HepG2 (cell line): ENCODE measurements at regions not wholly inside any gene's neighbourhood (a gene's known extent, or its start where the extent isn't known, plus 50 kb on each side); places are given as distances from the start of the nearest gene placed in this dataset.

ENCODE experiments used
- ATAC-seq: fragments of 200-7000 bp; cut with Tn5 transposase; 3 replicates; pipeline ENCODE4 v1.9.1; 2020; ENCODE audit warnings: mild to moderate bottlenecking, moderate library complexity
- BruUV-seq: library from RNA; stranded (reverse); fragments of 400-500 nt; replicated peaks from 2 replicates; lab custom pipeline; 2021; lab: Mats Ljungman, UMichigan
- CTCF ChIA-PET: fragments of 300-600 bp; formaldehyde crosslinking; extraction: SDS; loops from one replicate; lab custom pipeline; 2021; ENCODE audit warnings: low total read pairs, inconsistent platforms, low intra/inter-chr PET ratio; lab: Yijun Ruan, JAX
- POLR2A ChIA-PET: fragments of 350-600 bp; sonication (Branson Sonifier 250); formaldehyde crosslinking; loops from one replicate; lab custom pipeline; 2020; ENCODE audit warnings: antibody characterized with exemption, inconsistent platforms; lab: Yijun Ruan, JAX
- DNase-seq: peaks from one replicate; pipeline ENCODE4 v3.0.0-alpha.2; 2015; ENCODE audit warnings: low spot score
- FAIRE-seq: peaks from 3 replicates; lab custom pipeline; 2011; peaks lifted over from hg19 to GRCh38; lab: Jason Lieb, UNC
- H2AFZ ChIP-seq: one replicate; pipeline ENCODE4 v1.6.1; 2011; ENCODE audit warnings: low read length, inconsistent platforms
- H3K27ac ChIP-seq: fragments of 300-600 bp; 3 replicates; pipeline ENCODE4 v1.8.0; 2011; ENCODE audit warnings: mixed run types, mild to moderate bottlenecking, mixed read lengths, low read length, inconsistent platforms; ENCODE audit not compliant: insufficient read depth; ENCODE audit errors: extremely low read length
- H3K27me3 ChIP-seq, 2 experiments: fragments of 200-600 bp in 1 of 2; 2 replicates in 1 of 2; 3 replicates in 1 of 2; pipeline versions ENCODE4 v1.6.0 to v1.8.0; 2011; ENCODE audit warnings: low read length in 2 of 2, mild to moderate bottlenecking in 2 of 2, moderate library complexity in 2 of 2, inconsistent platforms in 1 of 2; ENCODE audit not compliant: insufficient read depth in 2 of 2, control insufficient read depth in 1 of 2
- H3K36me3 ChIP-seq, 2 experiments: fragments of 200-600 bp in 1 of 2; replicated peaks in 1 of 2; 2 replicates in 1 of 2; 3 replicates in 1 of 2; pipeline versions ENCODE4 v1.5.1 to v1.8.0; 2011; ENCODE audit warnings: low read length in 2 of 2, inconsistent platforms in 1 of 2; ENCODE audit not compliant: insufficient read depth in 2 of 2, control insufficient read depth in 1 of 2
- H3K4me1 ChIP-seq: 2 replicates; pipeline ENCODE4 v1.5.1; 2012; ENCODE audit warnings: low read length, inconsistent platforms; ENCODE audit not compliant: insufficient read depth
- H3K4me2 ChIP-seq: 2 replicates; pipeline ENCODE4 v1.6.0; 2011; ENCODE audit warnings: low read depth, low read length, inconsistent platforms
- H3K4me3 ChIP-seq, 3 experiments: fragments of 200-600 bp in 1 of 3; sonication (generic), shearing (Covaris generic) in 1 of 3; replicated peaks in 1 of 3; 2 replicates each; pipeline ENCODE4 v1.5.1; 2011 to 2016; ENCODE audit warnings: low read length in 3 of 3, inconsistent platforms in 2 of 3, low read depth in 2 of 3, mild to moderate bottlenecking in 2 of 3, control low read depth in 1 of 3, mixed read lengths in 1 of 3; ENCODE audit not compliant: insufficient read depth in 1 of 3
- H3K79me2 ChIP-seq: one replicate; pipeline ENCODE4 v1.6.1; 2011; ENCODE audit warnings: low read length, inconsistent platforms; ENCODE audit not compliant: insufficient read depth
- H3K9ac ChIP-seq: 2 replicates; pipeline ENCODE4 v1.6.0; 2011; ENCODE audit warnings: mild to moderate bottlenecking, low read depth, low read length, inconsistent platforms; ENCODE audit not compliant: insufficient read depth
- H3K9me3 ChIP-seq: 2 replicates; pipeline ENCODE4 v1.5.1; 2012; ENCODE audit warnings: mild to moderate bottlenecking, low read length
- H4K20me1 ChIP-seq: 2 replicates; pipeline ENCODE4 v1.6.0; 2011; ENCODE audit warnings: inconsistent platforms, mild to moderate bottlenecking, low read length, moderate library complexity; ENCODE audit not compliant: insufficient read depth
- BRCA1 ChIP-seq: sonication (generic); formaldehyde crosslinking; IDR thresholded peaks from 2 replicates; pipeline ENCODE4 v1.4.0; 2020; ENCODE audit warnings: missing genetic modification reagents
- EEA1 ChIP-seq: sonication (generic); formaldehyde crosslinking; IDR thresholded peaks from 2 replicates; pipeline ENCODE4 v1.5.1; 2020; ENCODE audit warnings: mild to moderate bottlenecking, missing genetic modification reagents, borderline replicate concordance
- HHEX ChIP-seq: IDR thresholded peaks from 2 replicates; pipeline ENCODE4 v1.6.1; 2016; ENCODE audit warnings: control low read depth
- NCOA1 ChIP-seq: sonication (generic); formaldehyde crosslinking; IDR thresholded peaks from 2 replicates; pipeline ENCODE4 v1.9.0; 2021; ENCODE audit warnings: missing genetic modification reagents
- NFE2L2 ChIP-seq: fragments of 150-350 bp; IDR thresholded peaks from 2 replicates; pipeline ENCODE4 v1.6.1; 2014; ENCODE audit warnings: low read length
- SIN3B ChIP-seq: fragments of 150-350 bp; IDR thresholded peaks from 2 replicates; pipeline ENCODE4 v1.6.1; 2014; ENCODE audit warnings: low read length
- SP140L ChIP-seq: sonication (generic); formaldehyde crosslinking; IDR thresholded peaks from 2 replicates; pipeline ENCODE4 v1.4.0; 2020; ENCODE audit warnings: missing genetic modification reagents, borderline replicate concordance
- TFDP1 ChIP-seq: IDR thresholded peaks from 2 replicates; pipeline ENCODE4 v1.6.1; 2016; ENCODE audit warnings: missing compliant biosample characterization, missing genetic modification reagents, borderline replicate concordance
- ZBTB2 ChIP-seq: sonication (generic); formaldehyde crosslinking; IDR thresholded peaks from 2 replicates; pipeline ENCODE4 v1.8.0; 2022; ENCODE audit warnings: low read depth, missing genetic modification reagents
- ZBTB40 ChIP-seq, 2 experiments: fragments of 450-650 bp in 1 of 2; sonication (generic) in 1 of 2; formaldehyde crosslinking in 1 of 2; IDR thresholded peaks; 2 replicates each; pipeline versions ENCODE4 v1.6.1 to v1.8.0; 2016 to 2022; ENCODE audit warnings: antibody characterized with exemption in 1 of 2, mild to moderate bottlenecking in 1 of 2, missing genetic modification reagents in 1 of 2
- ZKSCAN1 ChIP-seq: fragments of 150-350 bp; IDR thresholded peaks from 2 replicates; pipeline ENCODE4 v1.6.1; 2014; ENCODE audit warnings: low read length
- ZNF383 ChIP-seq: sonication (generic); formaldehyde crosslinking; IDR thresholded peaks from 2 replicates; pipeline ENCODE4 v1.4.0; 2020; ENCODE audit warnings: missing genetic modification reagents, mild to moderate bottlenecking, borderline replicate concordance
- ZNF720 ChIP-seq: sonication (generic); formaldehyde crosslinking; IDR thresholded peaks from 2 replicates; pipeline ENCODE4 v1.4.0; 2020; ENCODE audit warnings: missing genetic modification reagents
- ZNF776 ChIP-seq: sonication (generic); formaldehyde crosslinking; IDR thresholded peaks from 2 replicates; pipeline ENCODE4 v1.4.0; 2020; ENCODE audit warnings: mild to moderate bottlenecking, missing genetic modification reagents
- WGBS: methylation state at CpG from one replicate; pipeline ENCODE4 v1.1.6; 2017; ENCODE audit warnings: low lambda C conversion rate; 5-methylcytosine and 5-hydroxymethylcytosine counted together
- in situ Hi-C: cut with HindIII; loops from 2 replicates; pipeline ENCODE4 v1.10.0; 2017; ENCODE audit warnings: low pct_unique_long_range_greater_than_20kb; ENCODE audit not compliant: extremely low pct_ligation_motif_present
- intact Hi-C: fragments of 100-400 bp; cut with micrococcal nuclease; formaldehyde crosslinking; loops from one replicate; pipeline ENCODE4 v1.10.0; 2022; ENCODE audit not compliant: unreplicated experiment

GRCh38 chr1:42008264-42008663 is 89.5 kb upstream of the HIVEP3 start (continued):
- TF ChIP-seq ZNF720 (CRISPR knock-in tag) (no peak), HHEX (CRISPR knock-in tag) (no peak), SIN3B (no peak)
- TF ChIP-seq, all 625 proteins: peak for 0

- H3K27ac ChIP-seq, result no peak overlapping the region
- ChIA-PET CTCF (no interaction called here), POLR2A (no interaction called here)
- H3K9me3 ChIP-seq, result no peaks in the 10 kb centered on the region
- BruUV-seq, result no TSS peak
- no peaks in the 10 kb centered on the region for H3K79me2 ChIP-seq
- no peak overlapping the region for H3K4me2 ChIP-seq
- H2AFZ ChIP-seq, result no peak overlapping the region
- H3K4me3 ChIP-seq, result no peak overlapping the region
- DNase-seq, result no peak
- intact Hi-C loops (no loop called here), in situ Hi-C loops (no loop called here)
- H4K20me1 ChIP-seq, result no peaks in the 10 kb centered on the region
- FAIRE-seq, result no peak
- WGBS, result 17% methylated on average over 3 of the region's 3 CpGs
- no peaks in the 10 kb centered on the region for H3K27me3 ChIP-seq
- ATAC-seq, result no peak
- H3K9ac ChIP-seq, result no peak overlapping the region
- H3K36me3 ChIP-seq, result no peaks in the 10 kb centered on the region
- no peaks in the 10 kb centered on the region for H3K4me1 ChIP-seq
- TF ChIP-seq ZBTB40 (IDR thresholded peaks at IDR 0.05) (no peak), ZBTB40 (CRISPR knock-in tag; IDR thresholded peaks at IDR 0.05) (no peak), TFDP1 (CRISPR knock-in tag) (no peak), BRCA1 (CRISPR knock-in tag) (no peak), NCOA1 (CRISPR knock-in tag) (no peak), EEA1 (CRISPR knock-in tag) (no peak), ZNF776 (CRISPR knock-in tag) (no peak), ZNF383 (no peak), ZKSCAN1 (no peak), ZBTB2 (CRISPR knock-in tag) (no peak), SP140L (CRISPR knock-in tag) (no peak), NFE2L2 (no peak)
These were observed 88.1 kb upstream of the HIVEP3 start for GRCh38 chr1:42006836-42007235.
